Neuronal stem cell (in vitro differentiated cells): ENCODE measurements at regions not wholly inside any gene's neighbourhood (a gene's known extent, or its start where the extent isn't known, plus 50 kb on each side); places are given as distances from the start of the nearest gene placed in this dataset.
A peak's percentile ranks its signal among the peaks of the same experiment; 100 is the strongest.

ENCODE experiments used
- DNase-seq: peaks from one replicate; pipeline ENCODE4 v3.0.0-alpha.2; 2013; ENCODE audit warnings: low spot score
- H2AFZ ChIP-seq: one replicate; pipeline ENCODE4 v1.6.1; 2013; ENCODE audit warnings: mild to moderate bottlenecking, low read length, inconsistent platforms
- H2AK5ac ChIP-seq: 2 replicates; pipeline ENCODE4 v1.6.1; 2013; ENCODE audit warnings: low read depth, mild to moderate bottlenecking, inconsistent platforms, low read length, moderate library complexity, mixed read lengths
- H2BK120ac ChIP-seq: 2 replicates; pipeline ENCODE4 v1.6.1; 2013; ENCODE audit warnings: low read depth, mild to moderate bottlenecking, inconsistent platforms, low read length, moderate library complexity, mixed read lengths
- H2BK12ac ChIP-seq: one replicate; pipeline ENCODE4 v1.6.1; 2013; ENCODE audit warnings: low read length, inconsistent platforms
- H2BK15ac ChIP-seq: 2 replicates; pipeline ENCODE4 v1.6.1; 2013; ENCODE audit warnings: mild to moderate bottlenecking, low read length, inconsistent platforms, mixed read lengths
- H2BK5ac ChIP-seq: one replicate; pipeline ENCODE4 v1.6.1; 2013; ENCODE audit warnings: inconsistent platforms, mild to moderate bottlenecking, low read length, moderate library complexity
- H3K14ac ChIP-seq: one replicate; pipeline ENCODE4 v1.6.1; 2013; ENCODE audit warnings: low read length, inconsistent platforms
- H3K18ac ChIP-seq: 2 replicates; pipeline ENCODE4 v1.6.1; 2013; ENCODE audit warnings: low read length, inconsistent platforms
- H3K23ac ChIP-seq: 2 replicates; pipeline ENCODE4 v1.6.1; 2013; ENCODE audit warnings: low read depth, mild to moderate bottlenecking, mixed read lengths, low read length, inconsistent platforms; ENCODE audit not compliant: poor library complexity
- H3K27ac ChIP-seq: replicated peaks from 3 replicates; pipeline ENCODE4 v1.5.1; 2013; ENCODE audit warnings: low read length, inconsistent platforms
- H3K27me3 ChIP-seq, 3 experiments: 2 replicates each; pipeline ENCODE4 v1.6.1; 2013; ENCODE audit warnings: low read length in 3 of 3, mild to moderate bottlenecking in 2 of 3, inconsistent platforms in 1 of 3, low read depth in 1 of 3, mixed read lengths in 1 of 3, moderate library complexity in 1 of 3; ENCODE audit not compliant: control insufficient read depth in 3 of 3, insufficient read depth in 3 of 3
- H3K36me3 ChIP-seq, 2 donors: replicated peaks in 1 of 2; 2 replicates each; pipeline ENCODE4 v1.6.1; 2013; ENCODE audit warnings: low read length in 2 of 2; ENCODE audit not compliant: control insufficient read depth in 2 of 2, insufficient read depth in 2 of 2
- H3K4ac ChIP-seq: 2 replicates; pipeline ENCODE4 v1.6.1; 2013; ENCODE audit warnings: inconsistent platforms, mild to moderate bottlenecking, low read length, moderate library complexity
- H3K4me1 ChIP-seq, 2 donors: 1 replicate in 1 of 2; 2 replicates in 1 of 2; pipeline ENCODE4 v1.6.1; 2013; ENCODE audit warnings: low read length in 2 of 2, low read depth in 1 of 2; ENCODE audit not compliant: control insufficient read depth in 2 of 2, insufficient read depth in 1 of 2
- H3K4me2 ChIP-seq: one replicate; pipeline ENCODE4 v1.6.1; 2013; ENCODE audit warnings: mild to moderate bottlenecking, low read length, inconsistent platforms; ENCODE audit not compliant: insufficient read depth, poor library complexity, severe bottlenecking
- H3K4me3 ChIP-seq, 2 donors: 2 replicates each; pipeline ENCODE4 v1.5.1; 2013; ENCODE audit warnings: low read length in 2 of 2, mild to moderate bottlenecking in 2 of 2, inconsistent platforms in 1 of 2, moderate library complexity in 1 of 2
- H3K79me1 ChIP-seq: one replicate; pipeline ENCODE4 v1.6.1; 2013; ENCODE audit warnings: low read depth, mild to moderate bottlenecking, inconsistent platforms, low read length, moderate library complexity
- H3K9ac ChIP-seq: one replicate; pipeline ENCODE4 v1.6.1; 2013; ENCODE audit warnings: mild to moderate bottlenecking, low read depth, low read length, inconsistent platforms; ENCODE audit not compliant: poor library complexity
- H3K9me3 ChIP-seq, 2 donors: replicated peaks in 1 of 2; 2 replicates each; pipeline versions ENCODE3 to v1.6.1; 2013; ENCODE audit warnings: low read length in 2 of 2, mild to moderate bottlenecking in 2 of 2, inconsistent platforms in 1 of 2, low read depth in 1 of 2, mixed read lengths in 1 of 2, moderate library complexity in 1 of 2; ENCODE audit not compliant: control insufficient read depth in 2 of 2, insufficient read depth in 1 of 2
- H4K8ac ChIP-seq: one replicate; pipeline ENCODE4 v1.6.1; 2013; ENCODE audit warnings: low read depth, mild to moderate bottlenecking, inconsistent platforms, low read length, moderate library complexity
- H4K91ac ChIP-seq: one replicate; pipeline ENCODE4 v1.6.1; 2013; ENCODE audit warnings: low read length, low read depth, mild to moderate bottlenecking, inconsistent platforms; ENCODE audit not compliant: poor library complexity
- WGBS, 2 donors: extraction: QIAGEN DNeasy Blood & Tissue Kit; methylation state at CpG; one replicate each; pipeline ENCODE4 v1.1.7; 2013; ENCODE audit warnings: missing lambda C conversion rate in 2 of 2, mixed read lengths in 1 of 2; ENCODE audit not compliant: insufficient read length in 2 of 2, insufficient replicate concordance in 1 of 2; ENCODE audit errors: extremely low coverage in 2 of 2; 5-methylcytosine and 5-hydroxymethylcytosine counted together

- no peak overlapping the region for H2AFZ ChIP-seq
- H3K36me3 ChIP-seq: no peaks in the 10 kb centered on the region
- no peak for DNase-seq
- no peak overlapping the region for H3K4me2 ChIP-seq
- WGBS, 2 donors: no CpG with 5 or more reads among the region's 6 CpGs
- no peak overlapping the region for H3K9ac ChIP-seq
- no peak overlapping the region for H2BK120ac ChIP-seq
- H3K4ac ChIP-seq: no peak overlapping the region
- H4K91ac ChIP-seq: no peak overlapping the region
- no peak overlapping the region for H3K27ac ChIP-seq
- H3K9me3 ChIP-seq: no peaks in the 10 kb centered on the region
- H3K18ac ChIP-seq: no peak overlapping the region
- no peak overlapping the region for H2BK12ac ChIP-seq
- H2BK15ac ChIP-seq: no peak overlapping the region
- H2AK5ac ChIP-seq: no peak overlapping the region
- H4K8ac ChIP-seq: no peak overlapping the region
- H3K4me3 ChIP-seq: no peak overlapping the region
- H3K23ac ChIP-seq: no peak overlapping the region
- peaks cover 0 to 5% (median 0%) of the 10 kb centered on the region in 3 experiments for H3K27me3 ChIP-seq
- H3K14ac ChIP-seq: no peak overlapping the region
- H3K79me1 ChIP-seq: no peaks in the 10 kb centered on the region
- no peak overlapping the region for H2BK5ac ChIP-seq
- H3K4me1 ChIP-seq: peaks cover 0 to 5% of the 10 kb centered on the region in 2 donors
Measured at GRCh38 chr9:107423540-107423939, 66.0 kb downstream of the KLF4 start.

GRCh38 chr9:107422189-107423185 is 67.1 kb downstream of the KLF4 start:
- Histone ChIP-seq H2AFZ (peak overlapping the region; percentile 11), H2BK12ac (no peak overlapping the region), H4K91ac (no peak overlapping the region), H3K27me3 (peaks cover 0 to 5% (median 0%) of the 10 kb centered on the region in 3 experiments), H3K4ac (no peak overlapping the region), H2AK5ac (no peak overlapping the region), H3K4me2 (no peak overlapping the region), H2BK120ac (no peak overlapping the region), H3K79me1 (no peaks in the 10 kb centered on the region), H3K9ac (no peak overlapping the region), H4K8ac (no peak overlapping the region), H3K14ac (no peak overlapping the region), H3K18ac (no peak overlapping the region), H3K4me1 (peaks cover 0 to 5% of the 10 kb centered on the region in 2 donors), H3K23ac (no peak overlapping the region), H2BK5ac (no peak overlapping the region), H3K9me3 (no peaks in the 10 kb centered on the region), H2BK15ac (no peak overlapping the region), H3K27ac (no peak overlapping the region), H3K36me3 (no peaks in the 10 kb centered on the region), H3K4me3 (no peak overlapping the region)
- peak; percentile 74 for DNase-seq
- WGBS, 2 donors: no CpG with 5 or more reads among the region's 9 CpGs

- Histone ChIP-seq H2BK15ac (no peak overlapping the region), H4K91ac (no peak overlapping the region), H3K9ac (no peak overlapping the region), H3K27me3 (no peaks in the 10 kb centered on the region), H2BK12ac (no peak overlapping the region), H3K9me3 (no peaks in the 10 kb centered on the region), H3K36me3 (no peaks in the 10 kb centered on the region), H3K4me3 (no peak overlapping the region), H3K4me2 (no peak overlapping the region), H2AFZ (no peak overlapping the region), H3K4me1 (no peaks in the 10 kb centered on the region), H2AK5ac (no peak overlapping the region), H3K79me1 (no peaks in the 10 kb centered on the region), H2BK120ac (no peak overlapping the region), H3K18ac (no peak overlapping the region), H3K4ac (no peak overlapping the region), H4K8ac (no peak overlapping the region), H2BK5ac (no peak overlapping the region), H3K27ac (no peak overlapping the region), H3K23ac (no peak overlapping the region), H3K14ac (no peak overlapping the region)
- DNase-seq: no peak
- WGBS, 2 donors: no CpG with 5 or more reads among the region's 3 CpGs
Measured at GRCh38 chr9:107410420-107410819, 79.1 kb downstream of the KLF4 start.

- Histone ChIP-seq H3K36me3 (no peaks in the 10 kb centered on the region), H3K27ac (no peak overlapping the region), H2BK12ac (no peak overlapping the region), H2BK15ac (no peak overlapping the region), H4K8ac (no peak overlapping the region), H4K91ac (no peak overlapping the region), H2AK5ac (peak overlapping the region; percentile 47), H3K18ac (peak overlapping the region; percentile 66), H3K14ac (no peak overlapping the region), H2BK120ac (no peak overlapping the region), H3K4ac (no peak overlapping the region), H3K23ac (no peak overlapping the region), H3K4me3 (no peak overlapping the region), H2BK5ac (no peak overlapping the region), H3K79me1 (no peaks in the 10 kb centered on the region), H3K4me2 (no peak overlapping the region), H3K9ac (no peak overlapping the region), H2AFZ (no peak overlapping the region), H3K27me3 (no peaks in the 10 kb centered on the region), H3K9me3 (no peaks in the 10 kb centered on the region), H3K4me1 (no peaks in the 10 kb centered on the region)
- DNase-seq: no peak
- no CpG with 5 or more reads among the region's 13 CpGs for WGBS, 2 donors
Measured at GRCh38 chr9:107409581-107410389, 79.8 kb downstream of the KLF4 start.
